ENCODE measurements at regions not wholly inside any gene's neighbourhood (a gene's known extent, or its start where the extent isn't known, plus 50 kb on each side); places are given as distances from the start of the nearest gene placed in this dataset.

- DNase-seq (ENCODE audit: low read depth) = no peak
- TF ChIP-seq CTCF (IDR thresholded peaks at IDR 0.05; ENCODE audit: control insufficient read depth, insufficient read depth, low read depth, low read length, missing control alignments) = no peak
- H3K4me3 ChIP-seq (ENCODE audit: control insufficient read depth, low read depth, low read length) = no peak overlapping the region
Measured at GRCh38 chr12:63090716-63091115, 60.3 kb downstream of the AVPR1A start.

GRCh38 chr12:63086149-63086915, 64.7 kb downstream of the AVPR1A start:
- TF ChIP-seq CTCF (IDR thresholded peaks at IDR 0.05; ENCODE audit: control insufficient read depth, insufficient read depth, low read depth, low read length, missing control alignments) = no peak
- no peak overlapping the region for H3K4me3 ChIP-seq (ENCODE audit: control insufficient read depth, low read depth, low read length)
- no peak for DNase-seq (ENCODE audit: low read depth)

GRCh38 chr12:63085120-63085519, 65.9 kb downstream of the AVPR1A start:
- no peak for DNase-seq (ENCODE audit: low read depth)
- H3K4me3 ChIP-seq (ENCODE audit: control insufficient read depth, low read depth, low read length) = no peak overlapping the region
- no peak for TF ChIP-seq CTCF (IDR thresholded peaks at IDR 0.05; ENCODE audit: control insufficient read depth, insufficient read depth, low read depth, low read length, missing control alignments)

GRCh38 chr12:63084501-63084900, 66.5 kb downstream of the AVPR1A start:
- no peak for DNase-seq (ENCODE audit: low read depth)
- H3K4me3 ChIP-seq (ENCODE audit: control insufficient read depth, low read depth, low read length) = no peak overlapping the region
- no peak for TF ChIP-seq CTCF (IDR thresholded peaks at IDR 0.05; ENCODE audit: control insufficient read depth, insufficient read depth, low read depth, low read length, missing control alignments)

GRCh38 chr12:63083046-63083445, 68.0 kb downstream of the AVPR1A start:
- no peak overlapping the region for H3K4me3 ChIP-seq (ENCODE audit: control insufficient read depth, low read depth, low read length)
- no peak for DNase-seq (ENCODE audit: low read depth)
- TF ChIP-seq CTCF (IDR thresholded peaks at IDR 0.05; ENCODE audit: control insufficient read depth, insufficient read depth, low read depth, low read length, missing control alignments) = no peak

- no peak for DNase-seq (ENCODE audit: low read depth)
- H3K4me3 ChIP-seq (ENCODE audit: control insufficient read depth, low read depth, low read length) = no peak overlapping the region
- TF ChIP-seq CTCF (IDR thresholded peaks at IDR 0.05; ENCODE audit: control insufficient read depth, insufficient read depth, low read depth, low read length, missing control alignments) = no peak
Measured at GRCh38 chr12:63079791-63080502, 71.1 kb downstream of the AVPR1A start.
